ENCODE measurements at regions not wholly inside any gene's neighbourhood (a gene's known extent, or its start where the extent isn't known, plus 50 kb on each side); places are given as distances from the start of the nearest gene placed in this dataset.

DNA sequence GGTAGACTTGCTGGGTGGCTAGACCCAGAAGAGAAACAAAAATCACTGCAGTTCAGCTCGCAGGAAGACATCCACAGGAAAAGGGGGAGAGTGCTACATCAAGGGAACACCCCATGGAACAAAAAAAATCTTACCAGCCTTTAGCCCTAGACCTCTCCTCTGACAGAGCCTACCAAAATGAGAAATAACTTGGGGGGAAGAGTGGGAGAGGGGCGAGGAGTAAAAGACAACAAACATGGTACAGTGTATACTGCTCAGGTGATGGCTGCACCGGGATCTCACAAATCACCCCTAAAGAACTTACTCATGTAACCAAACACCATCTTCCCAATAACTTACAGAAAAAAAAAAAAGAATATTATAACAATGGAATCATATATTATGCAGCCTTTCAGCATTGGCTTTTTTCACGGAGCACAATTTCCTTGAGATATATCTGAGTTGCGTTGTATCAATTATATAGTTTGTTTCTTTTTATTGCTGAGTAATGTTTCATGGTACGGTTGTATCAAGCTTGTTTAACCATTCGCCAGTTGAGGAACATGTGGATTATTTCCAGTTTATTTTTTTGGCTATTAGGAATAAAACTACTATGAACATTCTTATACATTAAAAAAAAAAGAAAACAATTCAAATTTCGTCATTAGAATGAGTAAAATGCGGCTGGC, 90.9 kb downstream of the ZNF280B start (continued):
- TF ChIP-seq THRB (CRISPR knock-in tag; conservative IDR thresholded peaks at IDR 0.05), result 0 out of 2 replicates have a peak, but pooled peaks have one; percentile 28
- TF ChIP-seq, protein P1, sequence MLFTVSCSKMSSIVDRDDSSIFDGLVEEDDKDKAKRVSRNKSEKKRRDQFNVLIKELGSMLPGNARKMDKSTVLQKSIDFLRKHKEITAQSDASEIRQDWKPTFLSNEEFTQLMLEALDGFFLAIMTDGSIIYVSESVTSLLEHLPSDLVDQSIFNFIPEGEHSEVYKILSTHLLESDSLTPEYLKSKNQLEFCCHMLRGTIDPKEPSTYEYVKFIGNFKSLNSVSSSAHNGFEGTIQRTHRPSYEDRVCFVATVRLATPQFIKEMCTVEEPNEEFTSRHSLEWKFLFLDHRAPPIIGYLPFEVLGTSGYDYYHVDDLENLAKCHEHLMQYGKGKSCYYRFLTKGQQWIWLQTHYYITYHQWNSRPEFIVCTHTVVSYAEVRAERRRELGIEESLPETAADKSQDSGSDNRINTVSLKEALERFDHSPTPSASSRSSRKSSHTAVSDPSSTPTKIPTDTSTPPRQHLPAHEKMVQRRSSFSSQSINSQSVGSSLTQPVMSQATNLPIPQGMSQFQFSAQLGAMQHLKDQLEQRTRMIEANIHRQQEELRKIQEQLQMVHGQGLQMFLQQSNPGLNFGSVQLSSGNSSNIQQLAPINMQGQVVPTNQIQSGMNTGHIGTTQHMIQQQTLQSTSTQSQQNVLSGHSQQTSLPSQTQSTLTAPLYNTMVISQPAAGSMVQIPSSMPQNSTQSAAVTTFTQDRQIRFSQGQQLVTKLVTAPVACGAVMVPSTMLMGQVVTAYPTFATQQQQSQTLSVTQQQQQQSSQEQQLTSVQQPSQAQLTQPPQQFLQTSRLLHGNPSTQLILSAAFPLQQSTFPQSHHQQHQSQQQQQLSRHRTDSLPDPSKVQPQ (CRISPR knock-in tag; IDR thresholded peaks at IDR 0.05; ENCODE audit: borderline replicate concordance), result no peak
- TF ChIP-seq MTF1 (CRISPR knock-in tag; IDR thresholded peaks at IDR 0.05; ENCODE audit: borderline replicate concordance), result 0 out of 2 replicates have a peak, but pooled peaks have one; percentile 58
- TF ChIP-seq MAFF (IDR thresholded peaks at IDR 0.05; ENCODE audit: low read length), result peak; percentile 50
- TF ChIP-seq OTX1 (CRISPR knock-in tag; IDR thresholded peaks at IDR 0.05), result 0 out of 2 replicates have a peak, but pooled peaks have one; percentile 81
- no peak for TF ChIP-seq SOX6 (IDR thresholded peaks at IDR 0.05)
- TF ChIP-seq BRD4 (IDR thresholded peaks at IDR 0.05), result no peak
- TF ChIP-seq RB1 (IDR thresholded peaks at IDR 0.05; ENCODE audit: low read depth), result no peak
- TF ChIP-seq, protein P2, sequence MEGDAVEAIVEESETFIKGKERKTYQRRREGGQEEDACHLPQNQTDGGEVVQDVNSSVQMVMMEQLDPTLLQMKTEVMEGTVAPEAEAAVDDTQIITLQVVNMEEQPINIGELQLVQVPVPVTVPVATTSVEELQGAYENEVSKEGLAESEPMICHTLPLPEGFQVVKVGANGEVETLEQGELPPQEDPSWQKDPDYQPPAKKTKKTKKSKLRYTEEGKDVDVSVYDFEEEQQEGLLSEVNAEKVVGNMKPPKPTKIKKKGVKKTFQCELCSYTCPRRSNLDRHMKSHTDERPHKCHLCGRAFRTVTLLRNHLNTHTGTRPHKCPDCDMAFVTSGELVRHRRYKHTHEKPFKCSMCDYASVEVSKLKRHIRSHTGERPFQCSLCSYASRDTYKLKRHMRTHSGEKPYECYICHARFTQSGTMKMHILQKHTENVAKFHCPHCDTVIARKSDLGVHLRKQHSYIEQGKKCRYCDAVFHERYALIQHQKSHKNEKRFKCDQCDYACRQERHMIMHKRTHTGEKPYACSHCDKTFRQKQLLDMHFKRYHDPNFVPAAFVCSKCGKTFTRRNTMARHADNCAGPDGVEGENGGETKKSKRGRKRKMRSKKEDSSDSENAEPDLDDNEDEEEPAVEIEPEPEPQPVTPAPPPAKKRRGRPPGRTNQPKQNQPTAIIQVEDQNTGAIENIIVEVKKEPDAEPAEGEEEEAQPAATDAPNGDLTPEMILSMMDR (IDR thresholded peaks at IDR 0.05 in 2 of 3, conservative IDR thresholded peaks at IDR 0.05 in 1 of 3; ENCODE audit: insufficient read depth in 2 of 3, low read depth in 1 of 3, low read length in 3 of 3), result peak in 1 of 3 experiments; percentile 7; a peak in 1 of 6 replicates
- peak; percentile 62; the same call in 1 of the 2 replicates for TF ChIP-seq C11orf30 (IDR thresholded peaks at IDR 0.05; ENCODE audit: low read depth)
- TF ChIP-seq SIN3B (IDR thresholded peaks at IDR 0.05; ENCODE audit: low read depth), result no peak
- no peak for TF ChIP-seq KLF1 (tag; IDR thresholded peaks at IDR 0.05)
- 0 out of 2 replicates have a peak, but pooled peaks have one; percentile 52 for TF ChIP-seq ZNF583 (CRISPR knock-in tag; IDR thresholded peaks at IDR 0.05)
- 0 out of 2 replicates have a peak, but pooled peaks have one; percentile 13 for TF ChIP-seq MAFK (IDR thresholded peaks at IDR 0.05; ENCODE audit: low read length)
- TF ChIP-seq, protein P3, sequence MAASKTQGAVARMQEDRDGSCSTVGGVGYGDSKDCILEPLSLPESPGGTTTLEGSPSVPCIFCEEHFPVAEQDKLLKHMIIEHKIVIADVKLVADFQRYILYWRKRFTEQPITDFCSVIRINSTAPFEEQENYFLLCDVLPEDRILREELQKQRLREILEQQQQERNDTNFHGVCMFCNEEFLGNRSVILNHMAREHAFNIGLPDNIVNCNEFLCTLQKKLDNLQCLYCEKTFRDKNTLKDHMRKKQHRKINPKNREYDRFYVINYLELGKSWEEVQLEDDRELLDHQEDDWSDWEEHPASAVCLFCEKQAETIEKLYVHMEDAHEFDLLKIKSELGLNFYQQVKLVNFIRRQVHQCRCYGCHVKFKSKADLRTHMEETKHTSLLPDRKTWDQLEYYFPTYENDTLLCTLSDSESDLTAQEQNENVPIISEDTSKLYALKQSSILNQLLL (CRISPR knock-in tag; IDR thresholded peaks at IDR 0.05; ENCODE audit: borderline replicate concordance), result peak; percentile 56; the same call in 1 of the 2 replicates
- 0 out of 2 replicates have a peak, but pooled peaks have one; percentile 13 for TF ChIP-seq ZNF134 (CRISPR knock-in tag; conservative IDR thresholded peaks at IDR 0.05)
- no peak for TF ChIP-seq FOXK1 (CRISPR knock-in tag; IDR thresholded peaks at IDR 0.05; ENCODE audit: borderline replicate concordance)
- TF ChIP-seq ZNF707 (CRISPR knock-in tag; conservative IDR thresholded peaks at IDR 0.05), result 0 out of 2 replicates have a peak, but pooled peaks have one; percentile 51
- TF ChIP-seq MAFG (tag; conservative IDR thresholded peaks at IDR 0.05), result peak; percentile 69
- no peak for TF ChIP-seq STAG1 (CRISPR knock-in tag; IDR thresholded peaks at IDR 0.05; ENCODE audit: borderline replicate concordance)
- no peak for TF ChIP-seq HDAC8 (tag; IDR thresholded peaks at IDR 0.05)
- peak; percentile 86 for TF ChIP-seq ZNF316 (IDR thresholded peaks at IDR 0.05)
- TF ChIP-seq CBX3 (IDR thresholded peaks at IDR 0.05; ENCODE audit: borderline replicate concordance in 1 of 2, low read length in 2 of 2), result no peak
